ENCODE measurements at regions not wholly inside any gene's neighbourhood (a gene's known extent, or its start where the extent isn't known, plus 50 kb on each side); places are given as distances from the start of the nearest gene placed in this dataset.

DNA sequence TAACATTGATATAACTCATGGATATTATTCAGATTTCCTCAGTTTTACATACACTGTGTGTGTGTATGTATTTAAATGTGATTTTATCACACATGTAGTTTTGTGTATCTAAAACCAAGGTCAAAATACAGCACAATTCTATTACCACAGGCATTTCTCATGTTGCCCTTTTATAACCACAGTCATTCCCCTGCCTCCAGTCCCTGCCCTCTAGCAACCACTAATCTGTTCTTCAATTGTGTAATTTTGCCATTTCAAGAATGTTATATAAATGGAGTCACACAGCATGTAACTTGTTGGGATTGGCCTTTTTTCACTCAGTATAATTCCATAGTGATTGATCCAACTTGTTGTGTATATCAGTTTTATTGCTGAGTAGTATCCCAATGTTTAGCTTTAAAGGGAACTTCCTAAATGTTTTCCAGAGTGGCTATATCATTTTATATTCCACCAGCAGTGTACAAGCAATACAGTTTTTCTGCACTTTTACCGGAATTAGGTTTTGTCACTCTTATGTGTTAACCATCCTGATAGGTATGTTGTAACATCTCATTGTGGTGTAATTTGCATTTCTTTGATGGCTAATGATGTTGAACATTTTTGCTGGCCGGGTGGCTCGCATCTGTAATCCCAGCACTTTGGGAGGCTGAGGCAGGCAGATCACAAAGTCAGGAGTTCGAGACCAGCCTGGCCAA, 338.2 kb downstream of the SOX4 start:
- Histone ChIP-seq H3K79me1 (ENCODE audit: low read depth in 1 of 2, low read length in 2 of 2) (no peaks in the 10 kb centered on the region), H2BK5ac (ENCODE audit: low read depth, low read length, poor library complexity, severe bottlenecking) (no peak overlapping the region), H3K23ac (ENCODE audit: low read depth, low read length) (no peak overlapping the region), H3K14ac (replicated peaks; ENCODE audit: low read depth, low read length) (no peak overlapping the region), H3K36me3 (ENCODE audit: control insufficient read depth, insufficient read depth, low read length) (no peaks in the 10 kb centered on the region), H2BK120ac (ENCODE audit: low read depth, low read length) (no peak overlapping the region), H3K56ac (ENCODE audit: extremely low read depth, insufficient read depth, low read length) (no peak overlapping the region), H4K8ac (ENCODE audit: low read depth in 2 of 2, low read length in 2 of 2) (no peak overlapping the region), H2AFZ (replicated peaks; ENCODE audit: low read length, poor library complexity) (no peak overlapping the region), H3K9me3 (ENCODE audit: control insufficient read depth, insufficient read depth, low read length) (peaks cover 1% of the 10 kb centered on the region; the same call in 1 of the 2 replicates), H3K27me3 (ENCODE audit: control insufficient read depth, insufficient read depth, low read length) (no peaks in the 10 kb centered on the region), H4K91ac (ENCODE audit: insufficient read depth, low read depth, low read length) (no peak overlapping the region), H2BK20ac (ENCODE audit: low read depth, low read length) (no peak overlapping the region), H4K20me1 (ENCODE audit: insufficient read depth, low read length) (no peaks in the 10 kb centered on the region), H2AK5ac (ENCODE audit: low read depth, low read length) (no peak overlapping the region), H3K4ac (ENCODE audit: low read depth, low read length) (no peak overlapping the region), H3K27ac (ENCODE audit: insufficient read depth, low read length) (no peak overlapping the region), H3K4me3 (ENCODE audit: insufficient read depth, low read depth, low read length) (no peak overlapping the region), H3K4me1 (ENCODE audit: control insufficient read depth, insufficient read depth, low read length) (no peaks in the 10 kb centered on the region), H3K9me1 (ENCODE audit: insufficient read depth, low read length) (no peaks in the 10 kb centered on the region), H2BK15ac (ENCODE audit: low read depth, low read length) (no peak overlapping the region), H3K4me2 (ENCODE audit: low read depth, low read length) (no peak overlapping the region), H2AK9ac (replicated peaks; ENCODE audit: low read depth, low read length, poor library complexity) (no peak overlapping the region), H3K9ac (ENCODE audit: low read depth, low read length) (no peak overlapping the region), H4K5ac (ENCODE audit: low read depth, low read length) (no peak overlapping the region), H3K18ac (ENCODE audit: low read depth, low read length) (no peak overlapping the region)
- no peak for TF ChIP-seq NFE2L2 (IDR thresholded peaks at IDR 0.05; ENCODE audit: low read depth, low read length)
- TF ChIP-seq RCOR1 (IDR thresholded peaks at IDR 0.05; ENCODE audit: insufficient replicate concordance, low read length): no peak
- peak; percentile 3; the same call in 1 of the 2 replicates for TF ChIP-seq CEBPB (IDR thresholded peaks at IDR 0.05; ENCODE audit: low read depth, low read length)
- no TSS peak for BruUV-seq (replicated peaks)
- in situ Hi-C loops (cut with MboI; ENCODE audit: low sequenced_read_pairs): loop anchor here (25.0 kb wide), 1 partner anchor 1506 kb away; no protein-coding TSS in a partner anchor
- intact Hi-C loops (cut with micrococcal nuclease): no loop called here
- CTCF ChIA-PET: no interaction called here
- POLR2A ChIA-PET (ENCODE audit: unreplicated experiment): no interaction called here
- peak; percentile 37; the same call in 1 of the 2 replicates for ATAC-seq (ENCODE audit: low read depth)
- DNase-seq: peak; percentile 55
- dilution Hi-C loops (cut with HindIII; ENCODE audit: low sequenced_read_pairs, unreplicated experiment): no loop called here
- no CpG with 5 or more reads among the region's 4 CpGs for WGBS, 2 experiments (ENCODE audit: extremely low coverage in 2 of 2, insufficient read length in 1 of 2)
